Osteoblast (primary cell): ENCODE measurements at regions not wholly inside any gene's neighbourhood (a gene's known extent, or its start where the extent isn't known, plus 50 kb on each side); places are given as distances from the start of the nearest gene placed in this dataset.

Experiments
- DNase-seq: peaks from one replicate; pipeline ENCODE4 v3.0.0; 2011; ENCODE audit warnings: low spot score, mixed read lengths; ENCODE audit not compliant: insufficient read length; ENCODE audit errors: missing footprints
- H2AFZ ChIP-seq: 2 replicates; pipeline ENCODE4 v1.6.0; 2011; ENCODE audit warnings: mild to moderate bottlenecking, low read length
- H3K27ac ChIP-seq: 2 replicates; pipeline ENCODE4 v1.5.1; 2011; ENCODE audit warnings: mild to moderate bottlenecking, low read depth, low read length, moderate library complexity
- H3K27me3 ChIP-seq: 2 replicates; pipeline ENCODE4 v1.6.0; 2012; ENCODE audit warnings: mild to moderate bottlenecking, control low read depth, inconsistent platforms, low read length, moderate library complexity; ENCODE audit not compliant: insufficient read depth
- H3K36me3 ChIP-seq: 2 replicates; pipeline ENCODE4 v1.5.1; 2011; ENCODE audit warnings: mild to moderate bottlenecking, low read length, control low read depth, moderate library complexity; ENCODE audit not compliant: insufficient read depth
- H3K4me1 ChIP-seq: 2 replicates; pipeline ENCODE4 v1.5.1; 2011; ENCODE audit warnings: mild to moderate bottlenecking, low read length, control low read depth, moderate library complexity; ENCODE audit not compliant: insufficient read depth
- H3K4me2 ChIP-seq: 2 replicates; pipeline ENCODE4 v1.6.0; 2011; ENCODE audit warnings: mild to moderate bottlenecking, low read length; ENCODE audit not compliant: insufficient read depth
- H3K4me3 ChIP-seq: fragments of 200-600 bp; sonication (generic); 3 replicates; pipeline ENCODE4 v1.5.1; 2012; ENCODE audit warnings: mild to moderate bottlenecking, low read length, inconsistent platforms; ENCODE audit not compliant: insufficient read depth
- H3K79me2 ChIP-seq: 2 replicates; pipeline ENCODE4 v1.6.0; 2012; ENCODE audit warnings: mild to moderate bottlenecking, low read length, control low read depth, inconsistent platforms; ENCODE audit not compliant: insufficient read depth
- H3K9me3 ChIP-seq: 2 replicates; pipeline ENCODE4 v1.5.1; 2011; ENCODE audit warnings: low read depth, low read length, control low read depth
- H4K20me1 ChIP-seq: 2 replicates; pipeline ENCODE4 v1.6.0; 2012; ENCODE audit warnings: mild to moderate bottlenecking, low read length, control low read depth; ENCODE audit not compliant: insufficient read depth
- TF ChIP-seq, protein P1 (sequence below): IDR thresholded peaks from 2 replicates; pipeline ENCODE4 v1.5.1; 2011; ENCODE audit warnings: mild to moderate bottlenecking, low read depth, low read length, moderate library complexity; ENCODE audit errors: extremely low read depth

GRCh38 chr7:16084370-16084769, 337.0 kb downstream of the CRPPA start:
- H3K36me3 ChIP-seq, result no peaks in the 10 kb centered on the region
- H3K27me3 ChIP-seq, result no peaks in the 10 kb centered on the region
- H4K20me1 ChIP-seq, result no peaks in the 10 kb centered on the region
- H3K27ac ChIP-seq, result no peak overlapping the region
- H3K4me1 ChIP-seq, result peaks cover 3% of the 10 kb centered on the region
- H3K79me2 ChIP-seq, result no peaks in the 10 kb centered on the region
- H2AFZ ChIP-seq, result no peak overlapping the region
- TF ChIP-seq, protein P1, sequence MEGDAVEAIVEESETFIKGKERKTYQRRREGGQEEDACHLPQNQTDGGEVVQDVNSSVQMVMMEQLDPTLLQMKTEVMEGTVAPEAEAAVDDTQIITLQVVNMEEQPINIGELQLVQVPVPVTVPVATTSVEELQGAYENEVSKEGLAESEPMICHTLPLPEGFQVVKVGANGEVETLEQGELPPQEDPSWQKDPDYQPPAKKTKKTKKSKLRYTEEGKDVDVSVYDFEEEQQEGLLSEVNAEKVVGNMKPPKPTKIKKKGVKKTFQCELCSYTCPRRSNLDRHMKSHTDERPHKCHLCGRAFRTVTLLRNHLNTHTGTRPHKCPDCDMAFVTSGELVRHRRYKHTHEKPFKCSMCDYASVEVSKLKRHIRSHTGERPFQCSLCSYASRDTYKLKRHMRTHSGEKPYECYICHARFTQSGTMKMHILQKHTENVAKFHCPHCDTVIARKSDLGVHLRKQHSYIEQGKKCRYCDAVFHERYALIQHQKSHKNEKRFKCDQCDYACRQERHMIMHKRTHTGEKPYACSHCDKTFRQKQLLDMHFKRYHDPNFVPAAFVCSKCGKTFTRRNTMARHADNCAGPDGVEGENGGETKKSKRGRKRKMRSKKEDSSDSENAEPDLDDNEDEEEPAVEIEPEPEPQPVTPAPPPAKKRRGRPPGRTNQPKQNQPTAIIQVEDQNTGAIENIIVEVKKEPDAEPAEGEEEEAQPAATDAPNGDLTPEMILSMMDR, result no peak
- no peak overlapping the region for H3K4me3 ChIP-seq
- no peak overlapping the region for H3K4me2 ChIP-seq
- H3K9me3 ChIP-seq, result no peaks in the 10 kb centered on the region
- DNase-seq, result no peak

GRCh38 chr7:16083931-16084330, 337.4 kb downstream of the CRPPA start:
- Histone ChIP-seq H3K27me3 (no peaks in the 10 kb centered on the region), H3K4me1 (peaks cover 3% of the 10 kb centered on the region), H3K36me3 (no peaks in the 10 kb centered on the region), H3K4me2 (no peak overlapping the region), H4K20me1 (no peaks in the 10 kb centered on the region), H3K4me3 (no peak overlapping the region), H3K9me3 (no peaks in the 10 kb centered on the region), H3K79me2 (no peaks in the 10 kb centered on the region), H2AFZ (no peak overlapping the region), H3K27ac (no peak overlapping the region)
- TF ChIP-seq, protein P1, result no peak
- DNase-seq, result no peak

- H4K20me1 ChIP-seq, result no peaks in the 10 kb centered on the region
- H3K27me3 ChIP-seq, result no peaks in the 10 kb centered on the region
- H3K27ac ChIP-seq, result no peak overlapping the region
- H3K4me2 ChIP-seq, result no peak overlapping the region
- H3K4me3 ChIP-seq, result no peak overlapping the region
- TF ChIP-seq, protein P1, result no peak
- DNase-seq, result no peak
- H3K79me2 ChIP-seq, result no peaks in the 10 kb centered on the region
- H3K4me1 ChIP-seq, result peaks cover 3% of the 10 kb centered on the region
- H2AFZ ChIP-seq, result no peak overlapping the region
- no peaks in the 10 kb centered on the region for H3K36me3 ChIP-seq
- H3K9me3 ChIP-seq, result no peaks in the 10 kb centered on the region
Observed at GRCh38 chr7:16080131-16080530, 341.2 kb downstream of the CRPPA start.

- TF ChIP-seq, protein P1, result no peak
Observed at GRCh38 chr7:16079723-16080122, 341.6 kb downstream of the CRPPA start.

More at GRCh38 chr7:16079723-16080122, 341.6 kb downstream of the CRPPA start:
- Histone ChIP-seq H3K27me3 (no peaks in the 10 kb centered on the region), H3K9me3 (no peaks in the 10 kb centered on the region), H3K27ac (no peak overlapping the region), H3K36me3 (no peaks in the 10 kb centered on the region), H3K4me2 (no peak overlapping the region), H3K4me1 (peaks cover 3% of the 10 kb centered on the region), H3K4me3 (no peak overlapping the region), H4K20me1 (no peaks in the 10 kb centered on the region), H2AFZ (no peak overlapping the region), H3K79me2 (no peaks in the 10 kb centered on the region)
- DNase-seq, result no peak
